ENCODE measurements at regions not wholly inside any gene's neighbourhood (a gene's known extent, or its start where the extent isn't known, plus 50 kb on each side); places are given as distances from the start of the nearest gene placed in this dataset.

DNA sequence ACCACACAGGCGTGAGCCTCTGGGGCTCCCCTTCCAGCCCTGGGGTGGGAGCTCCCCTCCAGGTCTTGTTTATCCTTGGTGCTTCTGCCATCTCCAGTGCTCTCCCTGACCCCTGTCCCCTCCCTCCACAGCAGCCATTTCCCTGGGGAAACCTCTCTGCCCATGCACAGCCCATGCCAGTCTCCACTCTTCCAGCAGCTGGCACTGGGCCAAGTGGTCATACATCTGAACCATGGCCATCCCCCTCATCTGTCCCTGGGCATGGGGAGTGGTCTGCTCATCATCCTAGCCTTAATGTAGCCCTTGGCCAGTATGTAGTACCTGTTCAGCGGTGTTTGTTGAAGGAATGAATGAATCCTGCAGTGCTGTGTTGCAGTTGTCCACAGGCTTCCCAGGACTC, 172.4 kb upstream of the ZNF32 start:
- H3K4me2 ChIP-seq (ENCODE audit: insufficient read depth, low read length, poor library complexity, severe bottlenecking), result no peak overlapping the region
- H3K4me1 ChIP-seq (ENCODE audit: control insufficient read depth in 2 of 2, insufficient read depth in 1 of 2, low read depth in 1 of 2, low read length in 2 of 2), result peaks cover 0 to 5% of the 10 kb centered on the region in 2 donors
- peak overlapping the region; percentile 53 for H4K91ac ChIP-seq (ENCODE audit: low read depth, low read length, poor library complexity)
- H3K4me3 ChIP-seq (ENCODE audit: low read length in 2 of 2), result no peak overlapping the region
- no peak overlapping the region for H3K23ac ChIP-seq (ENCODE audit: low read depth, low read length, poor library complexity)
- peaks cover 2% of the 10 kb centered on the region for H3K79me1 ChIP-seq (ENCODE audit: low read depth, low read length)
- peak overlapping the region; percentile 73 for H2BK12ac ChIP-seq (ENCODE audit: low read length)
- no peak overlapping the region for H4K8ac ChIP-seq (ENCODE audit: low read depth, low read length)
- H3K36me3 ChIP-seq (replicated peaks in 1 of 2; ENCODE audit: control insufficient read depth in 2 of 2, insufficient read depth in 2 of 2, low read length in 2 of 2), result no peaks in the 10 kb centered on the region
- no peak overlapping the region for H3K14ac ChIP-seq (ENCODE audit: low read length)
- no peak overlapping the region for H2AFZ ChIP-seq (ENCODE audit: low read length)
- WGBS, 2 donors (ENCODE audit: extremely low coverage in 2 of 2, insufficient read length in 2 of 2, insufficient replicate concordance in 1 of 2), result no CpG with 5 or more reads among the region's 2 CpGs
- H3K18ac ChIP-seq (ENCODE audit: low read length), result peak overlapping the region; percentile 84
- no peak overlapping the region for H3K4ac ChIP-seq (ENCODE audit: low read length)
- H2BK120ac ChIP-seq (ENCODE audit: low read depth, low read length), result peak overlapping the region; percentile 57
- peak overlapping the region; percentile 3 for H3K9ac ChIP-seq (ENCODE audit: low read depth, low read length, poor library complexity)
- no peak overlapping the region for H3K27ac ChIP-seq (replicated peaks; ENCODE audit: low read length)
- H2BK15ac ChIP-seq (ENCODE audit: low read length), result no peak overlapping the region
- no peak for DNase-seq (ENCODE audit: low spot score)
- peak overlapping the region; percentile 59 for H2BK5ac ChIP-seq (ENCODE audit: low read length)
- no peaks in the 10 kb centered on the region for H3K9me3 ChIP-seq (replicated peaks in 1 of 2; ENCODE audit: control insufficient read depth in 2 of 2, insufficient read depth in 1 of 2, low read depth in 1 of 2, low read length in 2 of 2)
- no peaks in the 10 kb centered on the region for H3K27me3 ChIP-seq (ENCODE audit: control insufficient read depth in 3 of 3, insufficient read depth in 3 of 3, low read depth in 1 of 3, low read length in 3 of 3)
- peak overlapping the region; percentile 91 for H2AK5ac ChIP-seq (ENCODE audit: low read depth, low read length)

GRCh38 chr10:43820663-43821062, 172.0 kb upstream of the ZNF32 start:
- Histone ChIP-seq H2BK5ac (ENCODE audit: low read length) (no peak overlapping the region), H2BK12ac (ENCODE audit: low read length) (no peak overlapping the region), H3K27me3 (ENCODE audit: control insufficient read depth in 3 of 3, insufficient read depth in 3 of 3, low read depth in 1 of 3, low read length in 3 of 3) (no peaks in the 10 kb centered on the region), H3K4me1 (ENCODE audit: control insufficient read depth in 2 of 2, insufficient read depth in 1 of 2, low read depth in 1 of 2, low read length in 2 of 2) (peaks cover 0 to 5% of the 10 kb centered on the region in 2 donors), H3K18ac (ENCODE audit: low read length) (no peak overlapping the region), H4K8ac (ENCODE audit: low read depth, low read length) (no peak overlapping the region), H3K79me1 (ENCODE audit: low read depth, low read length) (peaks cover 2% of the 10 kb centered on the region), H3K4ac (ENCODE audit: low read length) (no peak overlapping the region), H3K9me3 (replicated peaks in 1 of 2; ENCODE audit: control insufficient read depth in 2 of 2, insufficient read depth in 1 of 2, low read depth in 1 of 2, low read length in 2 of 2) (no peaks in the 10 kb centered on the region), H3K23ac (ENCODE audit: low read depth, low read length, poor library complexity) (no peak overlapping the region), H2AK5ac (ENCODE audit: low read depth, low read length) (no peak overlapping the region), H3K4me2 (ENCODE audit: insufficient read depth, low read length, poor library complexity, severe bottlenecking) (no peak overlapping the region), H2AFZ (ENCODE audit: low read length) (no peak overlapping the region), H2BK15ac (ENCODE audit: low read length) (no peak overlapping the region), H3K9ac (ENCODE audit: low read depth, low read length, poor library complexity) (no peak overlapping the region), H3K14ac (ENCODE audit: low read length) (no peak overlapping the region), H3K4me3 (ENCODE audit: low read length in 2 of 2) (no peak overlapping the region), H2BK120ac (ENCODE audit: low read depth, low read length) (no peak overlapping the region), H3K27ac (replicated peaks; ENCODE audit: low read length) (no peak overlapping the region), H3K36me3 (replicated peaks in 1 of 2; ENCODE audit: control insufficient read depth in 2 of 2, insufficient read depth in 2 of 2, low read length in 2 of 2) (no peaks in the 10 kb centered on the region), H4K91ac (ENCODE audit: low read depth, low read length, poor library complexity) (no peak overlapping the region)
- no peak for DNase-seq (ENCODE audit: low spot score)
- no CpG with 5 or more reads among the region's 3 CpGs for WGBS, 2 donors (ENCODE audit: extremely low coverage in 2 of 2, insufficient read length in 2 of 2, insufficient replicate concordance in 1 of 2)

GRCh38 chr10:43819464-43820230, 171.0 kb upstream of the ZNF32 start:
- peak overlapping the region; percentile 88 for H2BK120ac ChIP-seq (ENCODE audit: low read depth, low read length)

DNA sequence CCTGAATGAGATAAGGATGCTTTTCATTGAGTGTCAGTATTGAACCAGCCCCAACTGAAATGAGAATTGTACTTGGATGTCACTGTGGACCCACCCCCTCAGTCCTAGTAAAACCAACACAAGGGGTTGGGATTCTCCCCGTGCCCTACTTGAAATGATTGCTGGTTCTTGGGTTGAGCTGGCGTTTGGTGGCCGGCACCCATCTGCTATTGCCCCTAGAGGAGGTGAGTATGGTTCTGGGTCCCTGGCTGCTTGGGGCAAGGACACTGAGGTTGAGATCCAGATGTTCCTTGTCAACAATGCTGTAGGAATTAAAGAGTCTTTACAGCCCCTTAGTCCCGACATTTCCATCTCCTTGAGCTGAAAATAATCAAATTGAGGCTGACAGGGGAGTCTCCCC, 170.0 kb upstream of the ZNF32 start:
- H3K18ac ChIP-seq (ENCODE audit: low read length), result peak overlapping the region; percentile 23
- H3K4me2 ChIP-seq (ENCODE audit: insufficient read depth, low read length, poor library complexity, severe bottlenecking), result no peak overlapping the region
- H3K4ac ChIP-seq (ENCODE audit: low read length), result no peak overlapping the region
- H3K27ac ChIP-seq (replicated peaks; ENCODE audit: low read length), result no peak overlapping the region
- no peak overlapping the region for H4K8ac ChIP-seq (ENCODE audit: low read depth, low read length)
- no peak overlapping the region for H2AFZ ChIP-seq (ENCODE audit: low read length)
- no peak overlapping the region for H2BK120ac ChIP-seq (ENCODE audit: low read depth, low read length)
- no peaks in the 10 kb centered on the region for H3K27me3 ChIP-seq (ENCODE audit: control insufficient read depth in 3 of 3, insufficient read depth in 3 of 3, low read depth in 1 of 3, low read length in 3 of 3)
- H2BK15ac ChIP-seq (ENCODE audit: low read length), result no peak overlapping the region
- WGBS, 2 donors (ENCODE audit: extremely low coverage in 2 of 2, insufficient read length in 2 of 2, insufficient replicate concordance in 1 of 2), result no CpG with 5 or more reads among the region's 4 CpGs
- H3K36me3 ChIP-seq (replicated peaks in 1 of 2; ENCODE audit: control insufficient read depth in 2 of 2, insufficient read depth in 2 of 2, low read length in 2 of 2), result no peaks in the 10 kb centered on the region
- H3K14ac ChIP-seq (ENCODE audit: low read length), result no peak overlapping the region
- no peak overlapping the region for H2BK5ac ChIP-seq (ENCODE audit: low read length)
- no peak overlapping the region for H3K23ac ChIP-seq (ENCODE audit: low read depth, low read length, poor library complexity)
- H3K79me1 ChIP-seq (ENCODE audit: low read depth, low read length), result peaks cover 2% of the 10 kb centered on the region
- DNase-seq (ENCODE audit: low spot score), result no peak
- peak overlapping the region; percentile 53 for H2AK5ac ChIP-seq (ENCODE audit: low read depth, low read length)
- no peaks in the 10 kb centered on the region for H3K9me3 ChIP-seq (replicated peaks in 1 of 2; ENCODE audit: control insufficient read depth in 2 of 2, insufficient read depth in 1 of 2, low read depth in 1 of 2, low read length in 2 of 2)
- no peak overlapping the region for H3K4me3 ChIP-seq (ENCODE audit: low read length in 2 of 2)
- H3K9ac ChIP-seq (ENCODE audit: low read depth, low read length, poor library complexity), result peak overlapping the region; percentile 39
- no peak overlapping the region for H2BK12ac ChIP-seq (ENCODE audit: low read length)
- H4K91ac ChIP-seq (ENCODE audit: low read depth, low read length, poor library complexity), result no peak overlapping the region
- peaks cover 0 to 5% of the 10 kb centered on the region in 2 donors for H3K4me1 ChIP-seq (ENCODE audit: control insufficient read depth in 2 of 2, insufficient read depth in 1 of 2, low read depth in 1 of 2, low read length in 2 of 2)

More at GRCh38 chr10:43819464-43820230, 171.0 kb upstream of the ZNF32 start:
- no peak overlapping the region for H3K23ac ChIP-seq (ENCODE audit: low read depth, low read length, poor library complexity)
- no peak overlapping the region for H2BK12ac ChIP-seq (ENCODE audit: low read length)
- H3K9ac ChIP-seq (ENCODE audit: low read depth, low read length, poor library complexity), result no peak overlapping the region
- no peaks in the 10 kb centered on the region for H3K9me3 ChIP-seq (replicated peaks in 1 of 2; ENCODE audit: control insufficient read depth in 2 of 2, insufficient read depth in 1 of 2, low read depth in 1 of 2, low read length in 2 of 2)
- peaks cover 0 to 5% of the 10 kb centered on the region in 2 donors for H3K4me1 ChIP-seq (ENCODE audit: control insufficient read depth in 2 of 2, insufficient read depth in 1 of 2, low read depth in 1 of 2, low read length in 2 of 2)
- DNase-seq (ENCODE audit: low spot score), result peak; percentile 20
- H3K14ac ChIP-seq (ENCODE audit: low read length), result no peak overlapping the region
- no peak overlapping the region for H2BK5ac ChIP-seq (ENCODE audit: low read length)
- H2BK15ac ChIP-seq (ENCODE audit: low read length), result peak overlapping the region; percentile 77
- peaks cover 2% of the 10 kb centered on the region for H3K79me1 ChIP-seq (ENCODE audit: low read depth, low read length)
- peak overlapping the region; percentile 5 for H3K27ac ChIP-seq (replicated peaks; ENCODE audit: low read length)
- H3K4me3 ChIP-seq (ENCODE audit: low read length in 2 of 2), result no peak overlapping the region
- H2AK5ac ChIP-seq (ENCODE audit: low read depth, low read length), result no peak overlapping the region
- WGBS, 2 donors (ENCODE audit: extremely low coverage in 2 of 2, insufficient read length in 2 of 2, insufficient replicate concordance in 1 of 2), result no CpG with 5 or more reads among the region's 22 CpGs
- H4K8ac ChIP-seq (ENCODE audit: low read depth, low read length), result no peak overlapping the region
- no peak overlapping the region for H4K91ac ChIP-seq (ENCODE audit: low read depth, low read length, poor library complexity)
- H3K4me2 ChIP-seq (ENCODE audit: insufficient read depth, low read length, poor library complexity, severe bottlenecking), result no peak overlapping the region
- H3K36me3 ChIP-seq (replicated peaks in 1 of 2; ENCODE audit: control insufficient read depth in 2 of 2, insufficient read depth in 2 of 2, low read length in 2 of 2), result no peaks in the 10 kb centered on the region
- H3K27me3 ChIP-seq (ENCODE audit: control insufficient read depth in 3 of 3, insufficient read depth in 3 of 3, low read depth in 1 of 3, low read length in 3 of 3), result no peaks in the 10 kb centered on the region
- H3K18ac ChIP-seq (ENCODE audit: low read length), result peak overlapping the region; percentile 86
- no peak overlapping the region for H2AFZ ChIP-seq (ENCODE audit: low read length)
- H3K4ac ChIP-seq (ENCODE audit: low read length), result no peak overlapping the region
